NCI-H2227 (cell line): ENCODE measurements at regions not wholly inside any gene's neighbourhood (a gene's known extent, or its start where the extent isn't known, plus 50 kb on each side); places are given as distances from the start of the nearest gene placed in this dataset.
"Not testable (repeated sequence)": the region's sequence is repeated elsewhere in the genome, so short reads cannot be mapped to it uniquely, and the experiment has no call there.

ENCODE experiments used
- DNase-seq: peaks from one replicate; lab custom pipeline; 2025; ENCODE audit not compliant: unreplicated experiment; lab: John Stamatoyannopoulos, UW

GRCh38 chr10:117838500-117839498 lies 207.9 kb downstream of the RAB11FIP2 start:
- not testable (repeated sequence) for DNase-seq

DNA sequence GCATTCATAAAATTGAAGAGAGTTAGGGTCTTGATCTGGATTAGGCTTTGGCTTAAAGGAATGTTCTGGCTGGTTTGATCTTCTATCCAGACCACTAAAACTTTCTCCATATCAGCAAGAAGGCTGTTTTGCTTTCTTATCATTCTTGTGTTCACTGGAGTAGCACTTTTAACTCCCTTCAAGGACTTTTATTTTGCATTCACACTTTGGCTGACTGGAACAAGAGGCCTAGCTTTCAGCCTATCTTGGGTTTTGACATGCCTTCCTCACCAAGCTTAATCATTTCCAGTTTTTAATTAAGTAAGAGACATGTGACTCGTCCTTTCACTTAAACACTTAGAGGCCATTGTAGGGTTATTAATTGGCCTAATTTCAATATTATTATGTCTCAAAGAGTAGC lies 190.3 kb downstream of the RAB11FIP2 start:
- DNase-seq, result not testable (repeated sequence)

GRCh38 chr10:117860135-117860534 lies 186.6 kb downstream of the RAB11FIP2 start:
- no peak for DNase-seq

- DNase-seq, result no peak
Measured at GRCh38 chr10:117860823-117861222, 185.9 kb downstream of the RAB11FIP2 start.

DNA sequence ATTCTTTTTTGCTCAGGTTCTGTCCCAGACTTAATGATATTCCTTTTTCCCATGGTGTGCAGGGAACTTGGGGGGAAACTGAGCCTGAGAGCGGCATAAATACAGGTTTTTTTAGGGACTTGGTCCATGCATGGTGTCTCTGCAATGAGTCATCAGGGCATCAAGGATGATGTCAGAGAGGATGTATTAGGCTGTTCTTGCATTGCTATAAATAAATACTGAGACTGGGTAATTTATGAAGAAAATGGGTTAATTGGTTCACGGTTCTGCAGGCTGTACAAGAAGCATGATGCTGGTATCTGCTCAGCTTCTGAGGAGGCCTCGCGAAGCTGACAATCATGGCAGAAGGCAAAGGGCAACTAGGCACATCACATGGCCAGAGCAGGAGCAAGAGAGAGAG lies 185.4 kb downstream of the RAB11FIP2 start:
- no peak for DNase-seq

- no peak for DNase-seq
Measured at GRCh38 chr10:117863771-117864170, 183.0 kb downstream of the RAB11FIP2 start.

DNA sequence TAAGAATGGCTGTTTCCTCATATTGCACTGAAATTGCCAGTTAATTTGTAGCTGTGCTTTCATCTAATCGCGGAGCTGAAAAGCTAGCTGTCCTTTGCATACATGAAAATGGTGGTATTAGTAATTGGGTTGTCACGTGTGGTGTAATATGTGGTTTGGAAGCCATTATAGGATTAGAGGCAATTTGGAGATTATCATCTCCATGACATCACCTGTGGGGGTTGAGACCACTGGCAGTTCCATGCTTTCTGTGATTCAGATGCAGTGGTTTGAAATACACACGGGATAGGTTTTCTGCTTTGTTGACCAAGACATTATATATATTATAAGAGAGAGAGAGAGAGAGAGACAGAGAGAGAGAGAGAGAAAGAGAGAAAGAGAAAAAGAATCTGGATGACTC lies 180.8 kb downstream of the RAB11FIP2 start:
- no peak for DNase-seq

DNA sequence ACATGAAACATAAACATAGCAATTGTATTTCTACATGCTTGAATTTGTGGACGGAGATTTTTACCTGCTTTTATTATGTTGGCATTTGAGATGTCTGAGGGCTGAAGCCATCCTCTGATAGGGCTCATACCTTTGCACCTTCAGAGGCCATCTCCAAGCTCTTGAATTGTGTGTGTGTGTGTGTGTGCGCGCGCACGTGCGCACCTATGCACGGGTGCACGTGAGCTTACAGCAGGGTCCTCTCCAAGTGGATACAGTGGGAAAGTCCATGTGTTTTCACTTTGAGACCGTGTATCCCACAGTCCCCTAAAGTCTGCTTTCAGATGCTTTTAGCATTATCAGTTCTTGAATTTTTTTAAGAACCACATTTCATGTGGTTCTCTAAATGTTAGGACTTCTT lies 178.6 kb downstream of the RAB11FIP2 start:
- no peak for DNase-seq

GRCh38 chr10:117875793-117876192 lies 170.9 kb downstream of the RAB11FIP2 start:
- no peak for DNase-seq

DNA sequence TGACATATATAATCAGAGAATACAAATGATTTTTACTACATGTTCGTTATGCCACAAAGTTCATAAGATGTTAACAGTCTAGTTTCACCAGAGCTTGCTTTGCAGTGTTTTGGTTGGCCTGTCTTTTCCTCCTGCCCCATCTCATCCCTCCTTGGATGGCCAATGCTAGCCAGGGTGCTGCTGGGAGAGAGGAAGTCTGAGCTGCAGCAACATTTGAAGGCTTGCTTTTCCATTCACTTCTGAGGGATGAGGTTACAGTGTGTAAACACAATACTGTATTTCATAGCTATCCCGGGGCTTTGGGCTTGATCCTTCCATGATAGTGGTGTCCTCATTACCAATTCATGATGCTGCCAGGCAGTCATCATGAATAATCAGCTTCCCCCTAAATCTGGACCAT lies 170.5 kb downstream of the RAB11FIP2 start:
- no peak for DNase-seq

DNA sequence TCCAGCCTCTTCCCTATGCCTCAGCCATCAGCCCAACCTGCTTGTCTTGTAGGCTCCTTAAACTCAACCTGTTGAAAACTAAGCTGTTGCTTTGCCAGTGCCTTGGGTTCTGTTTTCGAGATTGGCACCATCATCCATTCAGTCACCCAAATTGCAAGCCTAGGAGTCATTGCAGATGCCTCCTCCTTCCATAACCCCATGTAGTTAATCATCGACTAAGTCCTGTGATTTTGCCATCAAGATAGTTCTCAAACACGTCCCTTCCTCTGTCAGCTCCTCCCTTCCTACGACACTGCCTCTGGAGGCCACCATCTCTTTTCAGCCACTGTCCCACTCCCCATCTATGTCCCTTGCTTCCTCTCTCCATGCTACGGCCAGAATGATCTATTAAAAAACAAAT lies 168.1 kb downstream of the RAB11FIP2 start:
- DNase-seq, result no peak

DNA sequence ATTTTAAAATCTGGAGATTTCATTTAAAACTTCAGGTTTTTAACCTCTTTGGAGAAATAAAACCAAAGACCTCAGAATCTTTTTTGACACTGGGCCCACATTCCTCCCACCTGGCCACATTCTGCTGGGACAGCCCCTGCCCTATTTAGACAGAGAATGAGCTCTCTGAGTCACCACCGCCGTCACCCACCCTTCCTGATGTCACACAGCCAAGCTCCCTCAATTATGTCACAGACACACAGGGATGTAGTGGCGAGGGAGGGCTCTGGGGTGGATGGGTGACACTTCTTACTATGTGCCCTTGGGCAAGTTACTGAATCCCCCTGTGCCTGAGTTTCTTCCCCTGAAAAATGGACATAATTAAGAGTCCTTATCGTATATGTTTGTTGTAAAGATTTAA lies 162.6 kb downstream of the RAB11FIP2 start:
- DNase-seq, result no peak

DNA sequence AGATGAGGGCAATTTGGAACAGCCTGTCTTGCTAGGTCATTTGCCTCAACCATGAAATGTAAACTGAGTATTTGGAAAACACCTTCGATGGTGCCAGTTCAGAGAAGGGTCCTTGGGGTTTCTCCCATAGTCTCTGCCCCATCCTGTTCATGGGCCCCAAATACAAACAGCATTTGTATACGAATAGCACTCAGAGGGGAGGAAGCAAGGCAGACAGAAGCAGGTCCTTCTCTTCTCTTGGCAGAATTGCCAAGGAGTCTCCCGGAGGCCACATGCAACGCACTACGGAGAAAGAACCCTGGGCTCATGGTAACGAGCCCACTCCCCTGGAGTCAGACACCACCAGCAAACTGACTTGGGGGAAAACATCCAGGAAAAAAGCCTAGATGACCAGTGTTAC lies 162.1 kb downstream of the RAB11FIP2 start:
- DNase-seq, result no peak

DNA sequence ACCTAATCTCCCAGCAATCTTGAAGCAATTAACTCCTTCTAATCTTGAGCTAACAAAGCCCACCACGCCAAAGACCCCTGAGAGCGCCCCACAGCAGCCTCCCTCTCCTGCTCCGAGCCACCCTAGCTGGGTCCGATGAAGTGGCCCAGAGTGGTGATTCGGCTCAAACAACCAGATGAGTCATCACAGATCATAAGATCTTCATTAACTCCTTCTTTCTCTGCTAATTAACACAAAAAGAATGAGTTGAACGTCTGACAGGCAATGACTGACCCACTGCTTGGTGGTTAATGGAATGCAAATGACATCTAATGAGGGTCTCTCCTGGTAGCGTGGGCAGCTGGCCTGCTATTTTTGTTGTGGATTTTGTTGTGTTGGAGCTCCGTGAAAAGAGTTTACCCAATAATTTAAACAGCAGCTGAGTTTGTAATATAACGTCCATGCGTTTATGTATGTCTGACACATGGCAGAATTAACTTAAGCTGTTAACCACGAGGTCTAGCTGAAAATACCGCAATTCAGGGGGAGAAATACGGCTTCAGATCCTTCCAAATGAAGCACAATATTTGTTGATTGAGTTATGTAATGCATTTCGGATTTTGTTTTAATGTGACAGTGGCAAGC lies 161.4 kb downstream of the RAB11FIP2 start:
- no peak for DNase-seq

GRCh38 chr10:117886766-117887165 lies 160.0 kb downstream of the RAB11FIP2 start:
- no peak for DNase-seq

- DNase-seq, result no peak
Measured at GRCh38 chr10:117889664-117890063, 157.1 kb downstream of the RAB11FIP2 start.

- DNase-seq, result no peak
Measured at GRCh38 chr10:117892681-117893220, 154.0 kb downstream of the RAB11FIP2 start.

- DNase-seq, result no peak
Measured at GRCh38 chr10:117894339-117894738, 152.4 kb downstream of the RAB11FIP2 start.

- DNase-seq, result no peak
Measured at GRCh38 chr10:117896517-117896916, 150.2 kb downstream of the RAB11FIP2 start.

- DNase-seq, result no peak
Measured at GRCh38 chr10:117899181-117899683, 147.5 kb downstream of the RAB11FIP2 start.

- DNase-seq, result no peak
Measured at GRCh38 chr10:117900280-117900679, 146.5 kb downstream of the RAB11FIP2 start.

GRCh38 chr10:117903854-117904253 lies 142.9 kb downstream of the RAB11FIP2 start:
- no peak for DNase-seq
